Umbilical cord (tissue), 1 donor: ENCODE measurements at regions not wholly inside any gene's neighbourhood (a gene's known extent, or its start where the extent isn't known, plus 50 kb on each side); places are given as distances from the start of the nearest gene placed in this dataset.

Experiments
- DNase-seq: peaks from one replicate; pipeline ENCODE4 v3.0.0-alpha.2; 2015; ENCODE audit warnings: low spot score

DNA sequence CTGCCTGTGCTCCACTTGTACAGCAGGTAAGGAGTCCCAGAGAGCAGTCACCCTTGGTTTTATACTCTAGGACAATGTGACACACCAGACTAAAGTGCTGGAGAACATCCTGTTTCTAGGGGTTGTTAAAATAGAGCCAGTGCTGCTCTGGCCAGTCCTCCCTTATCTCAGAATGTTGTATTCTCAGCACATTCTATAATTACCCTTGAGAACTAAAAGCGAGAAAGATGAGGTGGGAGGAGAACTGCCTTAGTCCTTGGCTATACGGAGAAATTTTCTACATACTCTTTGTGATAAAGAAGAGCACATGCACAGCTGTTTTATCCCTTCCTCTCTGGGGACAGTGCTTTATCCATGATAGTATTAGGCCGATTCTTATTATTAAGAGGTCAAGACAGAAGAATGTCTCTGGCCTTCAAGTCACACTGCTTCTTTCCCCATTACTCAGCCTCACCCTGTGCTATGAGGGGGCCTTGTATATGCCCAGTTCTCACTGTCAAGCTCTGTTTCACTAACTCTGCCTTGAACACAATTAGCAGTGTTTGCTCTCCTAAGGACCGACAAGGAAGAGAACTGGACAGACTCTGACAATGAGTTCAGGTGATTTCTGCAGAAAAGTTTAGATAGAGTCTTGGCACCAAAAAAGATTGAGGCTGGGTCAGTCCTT is 385.8 kb downstream of the TRIB2 start:
- peak; percentile 93 for DNase-seq

DNA sequence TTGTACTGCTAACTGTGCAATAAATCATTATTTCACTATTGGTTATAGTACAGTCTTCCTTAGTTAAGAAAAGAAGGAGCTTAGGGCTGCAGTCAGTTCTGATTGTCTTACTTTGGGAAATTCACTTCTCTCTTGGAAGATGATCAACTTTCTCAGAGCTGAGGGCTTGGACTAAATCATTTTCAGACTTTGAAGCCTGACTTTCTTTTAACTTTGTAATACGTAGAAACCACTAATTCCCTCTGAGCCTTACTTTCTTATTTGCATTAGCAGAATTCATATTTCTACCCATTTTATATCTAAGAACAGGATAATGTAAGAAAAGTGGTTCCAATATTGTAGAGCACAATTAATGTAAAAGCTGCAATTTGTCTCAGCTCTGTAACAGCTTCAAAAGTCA is 386.4 kb downstream of the TRIB2 start:
- DNase-seq, result peak; percentile 92

DNA sequence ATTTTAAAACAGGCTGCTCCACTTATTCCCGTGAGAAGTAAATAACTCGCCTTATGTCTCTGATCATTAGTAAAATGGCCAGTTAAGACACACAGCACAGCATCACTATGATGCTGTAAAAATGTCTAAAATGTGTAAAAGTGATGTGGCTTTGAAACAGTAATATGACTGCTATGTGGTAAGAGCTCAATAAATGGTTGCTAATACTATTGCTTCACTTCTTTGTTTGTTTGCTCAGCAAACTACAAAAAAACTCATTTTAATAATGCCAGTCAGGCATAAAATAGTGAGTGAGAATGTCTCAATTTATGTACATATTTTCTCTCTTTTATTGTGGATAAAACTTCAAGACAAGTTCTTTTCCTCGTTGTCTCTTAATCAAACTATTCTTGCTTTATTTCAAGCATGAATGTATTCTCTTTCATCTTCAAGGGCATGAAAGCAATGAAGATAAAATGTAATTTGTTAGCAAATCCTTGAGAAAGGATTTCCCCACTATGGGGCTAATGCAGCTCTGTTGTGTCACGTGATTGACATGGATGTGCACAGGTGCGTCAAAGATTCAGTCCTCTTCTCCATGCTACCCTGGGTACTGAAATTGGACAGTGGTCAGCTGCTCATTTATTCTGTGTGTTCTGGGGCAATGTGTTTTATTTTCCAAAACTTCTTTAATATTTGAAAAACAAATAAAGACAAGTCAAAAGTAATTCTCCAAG is 387.2 kb downstream of the TRIB2 start:
- DNase-seq, result no peak

DNA sequence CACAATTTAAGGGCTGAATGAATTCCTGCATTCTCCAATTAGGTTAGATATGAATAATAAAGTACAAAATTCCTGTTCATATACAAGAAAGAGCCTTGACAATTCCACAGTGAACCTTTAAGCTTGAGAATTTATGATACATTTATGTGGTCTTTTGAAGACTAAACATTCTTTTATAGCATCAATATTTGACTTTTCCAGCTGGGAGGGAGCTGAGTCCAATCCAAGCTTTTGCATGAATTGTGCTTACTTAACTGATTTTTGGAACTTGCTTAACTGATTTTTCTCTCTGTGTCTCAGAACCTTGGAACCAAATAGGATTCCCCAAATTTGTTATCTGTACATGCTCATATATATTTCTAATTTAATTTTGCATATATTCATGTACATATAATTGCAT is 388.0 kb downstream of the TRIB2 start:
- DNase-seq, result peak; percentile 78

DNA sequence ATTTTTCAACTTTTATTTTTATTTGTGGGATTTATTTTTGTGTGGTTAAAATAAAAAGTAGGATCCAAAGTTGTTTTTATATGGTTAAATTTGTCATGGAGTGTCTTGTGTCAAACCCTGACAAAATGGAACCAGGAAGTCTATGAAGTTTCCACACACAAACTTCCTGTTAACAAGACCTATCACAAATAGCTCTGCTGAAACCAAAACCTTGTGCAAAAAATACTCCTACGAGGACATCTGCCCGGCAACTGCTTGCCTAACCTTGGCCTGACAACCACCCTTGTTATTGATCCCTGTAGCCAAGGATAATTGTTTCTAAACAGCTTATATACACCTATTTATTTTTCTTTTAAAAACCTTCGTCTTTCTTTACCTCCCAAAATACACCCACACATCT is 389.6 kb downstream of the TRIB2 start:
- DNase-seq, result no peak

DNA sequence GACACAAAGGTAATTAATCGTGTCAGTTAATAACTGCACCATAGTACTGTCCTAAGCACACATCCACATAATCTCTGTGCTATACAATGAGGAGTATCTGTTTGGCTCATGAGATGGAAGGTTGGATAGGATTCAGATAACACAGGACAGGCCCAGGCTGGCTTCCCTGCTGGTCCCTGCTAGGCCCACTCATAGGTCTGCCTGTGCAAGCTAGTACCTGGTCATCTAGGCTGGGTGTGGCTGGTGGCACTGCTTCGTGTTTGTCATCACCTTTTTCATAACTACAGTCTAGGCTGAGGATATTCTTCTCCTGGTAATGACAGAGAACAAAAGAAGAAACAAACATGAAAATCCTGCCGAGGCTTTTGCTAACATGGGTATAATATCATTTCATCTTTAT is 392.8 kb downstream of the TRIB2 start:
- no peak for DNase-seq

DNA sequence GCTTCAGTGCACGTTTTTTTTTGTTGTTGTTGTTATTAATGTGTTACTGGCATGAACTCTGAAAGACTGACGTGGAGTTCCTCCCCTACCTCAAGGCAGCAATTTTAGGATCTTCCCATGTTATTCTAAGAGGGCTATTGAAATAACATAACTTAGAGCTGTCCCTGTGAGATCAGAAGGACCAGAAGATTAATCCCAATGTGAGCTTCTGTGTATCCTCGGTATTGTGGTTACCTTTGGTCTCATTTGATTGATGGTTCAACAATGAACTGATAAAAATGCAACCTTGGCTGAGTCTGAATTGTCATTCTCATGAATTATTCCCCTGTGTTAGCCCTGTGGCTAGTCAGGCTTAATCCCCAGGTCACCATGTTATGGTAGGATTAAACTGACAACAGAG is 394.1 kb downstream of the TRIB2 start:
- no peak for DNase-seq

DNA sequence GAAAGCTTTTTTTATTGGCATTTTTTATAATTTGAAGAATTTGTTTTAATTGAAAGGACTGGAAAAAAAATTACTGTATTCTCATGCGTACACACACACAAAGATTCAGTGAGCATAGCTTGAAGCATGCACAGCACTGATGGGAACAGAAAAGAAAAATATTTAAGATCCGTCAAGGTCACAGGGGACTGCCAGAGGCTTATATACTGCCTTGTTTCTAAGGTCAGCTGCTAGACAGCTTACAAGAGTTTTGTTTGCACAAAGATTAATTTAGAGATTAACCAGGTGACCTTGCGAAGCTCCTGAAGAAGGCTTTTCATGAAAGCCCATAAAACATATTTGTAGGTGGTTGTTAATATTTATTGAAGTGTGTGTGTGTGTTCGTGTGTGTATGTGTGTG is 396.3 kb downstream of the TRIB2 start:
- no peak for DNase-seq

DNA sequence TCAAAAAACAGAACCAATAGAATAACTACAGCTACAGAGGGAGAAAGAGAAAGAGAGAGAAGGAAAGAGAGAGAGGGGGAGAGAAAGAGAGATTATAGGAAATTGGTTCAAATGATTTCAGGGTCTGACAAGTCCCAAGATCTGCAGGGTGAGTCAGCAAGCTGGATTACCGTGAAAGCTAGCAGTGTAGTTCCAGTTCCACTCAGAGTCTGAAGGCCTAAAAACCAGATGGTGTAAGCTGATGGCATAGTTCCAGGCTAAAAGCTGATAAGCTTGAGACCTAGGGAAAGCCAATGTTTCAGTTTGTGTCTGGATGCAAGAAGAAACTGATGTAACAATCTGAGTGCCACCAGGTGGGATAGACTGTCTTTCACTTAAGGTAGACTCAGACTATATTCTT is 397.7 kb downstream of the TRIB2 start:
- peak; percentile 95 for DNase-seq

DNA sequence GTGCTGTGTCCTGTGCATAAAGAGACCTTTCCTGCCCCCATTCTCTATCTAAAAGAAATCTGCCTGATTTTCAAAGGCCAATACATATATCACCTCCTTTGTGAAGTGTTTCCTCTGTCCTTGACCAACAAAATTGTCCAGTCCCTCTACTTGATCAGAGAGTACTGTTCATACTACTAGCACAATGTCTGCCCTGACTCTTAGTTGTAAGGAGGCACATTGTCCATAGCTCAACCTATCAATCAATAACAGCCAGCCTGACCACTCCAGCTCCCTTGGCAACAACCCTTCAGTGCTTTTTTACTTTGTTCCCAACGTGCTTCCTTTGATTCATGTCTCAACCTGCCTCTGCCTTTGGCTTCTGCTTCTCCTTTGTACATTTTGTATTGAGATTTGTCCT is 398.9 kb downstream of the TRIB2 start:
- no peak for DNase-seq

DNA sequence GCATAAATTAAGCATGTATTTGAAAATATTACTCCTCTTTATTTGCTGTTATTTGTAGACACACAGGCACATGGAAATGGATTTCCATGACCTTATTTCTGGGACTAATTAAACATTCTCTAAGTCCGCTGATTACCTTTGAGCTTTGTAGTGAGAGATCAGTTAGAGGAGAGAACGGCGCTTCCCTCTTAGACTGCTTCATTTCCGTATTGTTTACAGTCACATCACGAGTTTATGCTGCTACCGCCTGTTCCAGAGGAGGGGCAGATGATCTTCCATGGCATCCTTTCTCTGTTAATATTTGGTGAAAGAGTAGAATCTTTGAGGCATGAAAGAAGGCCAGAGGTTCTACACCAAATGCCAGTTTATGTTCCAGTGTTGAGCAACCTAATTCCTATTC is 404.4 kb downstream of the TRIB2 start:
- no peak for DNase-seq

DNA sequence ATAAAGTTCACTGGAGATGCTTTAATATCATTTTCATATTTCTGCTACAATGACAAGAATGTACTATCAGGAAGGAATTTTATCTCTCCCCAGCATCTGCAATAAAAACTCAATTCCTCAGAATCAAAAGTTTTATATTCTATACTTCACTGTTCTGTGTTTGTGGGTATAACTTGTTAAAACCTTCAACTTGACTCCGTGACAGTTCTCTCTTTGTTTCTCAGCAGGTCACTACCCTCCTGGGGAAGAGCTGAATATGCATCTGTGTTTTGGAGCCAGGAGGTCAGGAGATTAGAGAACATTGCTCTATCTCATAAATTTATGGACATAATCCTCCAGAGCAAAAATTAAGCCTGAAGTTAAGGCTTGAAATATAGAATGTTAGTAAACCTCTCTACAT is 411.4 kb downstream of the TRIB2 start:
- peak; percentile 62 for DNase-seq

DNA sequence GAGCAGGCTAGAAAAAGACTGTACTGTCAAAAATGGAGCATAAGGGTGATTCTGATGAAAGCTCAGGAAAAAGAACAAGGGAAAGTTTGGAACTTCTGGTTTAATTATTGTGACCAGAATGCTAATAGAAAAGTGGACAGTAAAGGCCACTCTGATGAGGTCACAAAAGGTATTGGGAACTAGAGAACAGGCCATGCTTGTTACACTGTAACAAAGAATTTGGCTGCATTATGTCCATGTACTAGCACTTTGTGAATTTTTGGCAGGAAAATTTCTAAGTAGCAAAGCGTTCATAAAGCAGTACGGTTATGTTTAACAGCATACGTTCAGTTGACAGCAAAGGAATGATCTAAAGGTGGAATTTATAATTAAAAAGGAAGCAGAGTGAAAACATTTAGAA is 418.6 kb downstream of the TRIB2 start:
- no peak for DNase-seq

DNA sequence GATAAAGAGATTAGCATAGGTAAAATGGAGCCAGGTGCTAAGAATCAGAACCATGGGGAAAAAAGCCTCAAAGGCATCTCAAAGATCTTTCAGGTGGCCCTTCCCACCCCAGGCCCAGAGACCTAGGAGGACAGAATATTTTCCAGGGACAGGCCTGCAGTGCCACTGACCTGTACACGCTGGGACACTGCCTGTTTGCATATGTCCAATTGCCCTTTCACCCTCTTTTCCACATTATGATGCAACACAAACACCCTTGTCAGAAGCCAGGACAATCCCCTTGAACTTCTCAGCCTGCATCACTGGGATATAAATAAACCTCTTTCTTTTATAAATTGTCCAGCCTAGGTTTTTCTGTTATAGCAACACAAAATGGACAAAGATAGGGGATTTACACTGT is 419.1 kb downstream of the TRIB2 start:
- no peak for DNase-seq

DNA sequence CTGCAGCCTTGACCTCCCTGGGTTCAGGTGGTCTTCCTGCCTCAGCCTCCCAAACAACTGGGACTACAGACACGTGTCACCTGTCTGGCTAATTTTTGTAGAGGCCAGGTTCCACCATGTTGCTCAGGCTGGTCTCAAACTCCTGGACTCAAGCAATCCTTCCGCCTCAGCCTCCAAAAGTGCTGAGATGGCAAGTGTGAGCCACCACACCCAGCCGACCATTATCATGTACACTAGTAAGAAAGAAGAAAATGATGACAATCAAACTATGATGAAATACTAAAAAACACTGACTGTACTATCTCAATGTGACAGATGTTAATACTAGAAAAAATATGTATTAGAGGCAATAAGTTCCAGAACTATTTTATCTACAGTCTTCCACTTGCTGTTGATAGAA is 420.9 kb downstream of the TRIB2 start:
- no peak for DNase-seq

DNA sequence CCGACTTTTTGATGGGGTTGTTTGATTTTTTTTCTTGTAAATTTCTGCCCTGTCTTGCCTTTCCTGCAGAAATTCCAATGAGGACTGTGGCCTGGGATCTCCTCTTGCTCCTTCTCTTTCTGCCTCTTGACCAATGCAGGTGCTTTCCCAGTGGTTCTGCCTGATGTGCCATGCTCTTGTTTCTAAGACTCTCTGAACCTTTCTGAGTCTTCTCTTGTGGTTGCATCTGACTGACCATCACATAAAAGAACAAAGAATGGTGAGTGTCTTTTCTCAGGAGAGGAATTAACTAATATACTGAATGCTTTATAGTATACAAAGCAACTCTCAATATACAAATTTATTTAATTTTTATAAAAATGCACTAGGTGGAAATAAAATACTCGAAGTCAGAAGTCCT is 424.6 kb downstream of the TRIB2 start:
- no peak for DNase-seq

DNA sequence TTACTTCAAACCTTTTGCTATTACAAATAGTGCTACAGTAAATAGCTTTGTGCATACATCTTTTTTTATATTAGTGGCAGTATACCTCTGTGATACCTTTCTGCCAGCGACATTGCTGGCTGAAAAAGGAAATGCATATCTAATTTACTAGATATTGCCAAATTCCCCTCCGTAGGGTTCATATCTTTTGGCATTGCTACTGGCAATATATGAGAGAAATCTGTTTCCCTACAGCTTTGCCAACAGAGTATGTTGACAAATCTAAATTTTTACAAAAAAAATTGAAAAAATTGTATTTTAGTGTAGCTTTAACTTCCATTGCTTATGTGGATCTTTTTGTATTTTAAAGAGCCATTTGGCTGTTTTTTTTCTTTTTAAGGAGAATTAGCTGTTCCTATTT is 426.7 kb downstream of the TRIB2 start:
- no peak for DNase-seq

DNA sequence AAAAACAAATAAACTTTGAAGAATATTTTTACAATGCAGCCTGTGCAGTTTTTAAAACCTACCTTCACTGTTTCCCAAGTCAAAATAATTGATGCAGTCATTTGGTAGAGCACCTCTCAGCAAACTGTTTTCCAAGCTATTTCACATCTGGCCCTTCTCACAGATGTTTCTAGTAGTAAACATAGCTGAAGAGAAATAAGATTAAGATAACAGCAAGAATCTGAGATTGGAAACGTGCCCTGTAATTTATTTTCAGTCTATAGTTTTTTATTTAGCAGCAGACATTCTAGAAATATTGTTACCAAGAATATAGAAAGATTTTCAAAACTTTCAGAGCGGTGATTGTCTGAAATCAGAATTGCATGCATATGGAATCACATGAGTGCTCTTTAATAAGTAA is 440.2 kb downstream of the TRIB2 start:
- peak; percentile 34 for DNase-seq

DNA sequence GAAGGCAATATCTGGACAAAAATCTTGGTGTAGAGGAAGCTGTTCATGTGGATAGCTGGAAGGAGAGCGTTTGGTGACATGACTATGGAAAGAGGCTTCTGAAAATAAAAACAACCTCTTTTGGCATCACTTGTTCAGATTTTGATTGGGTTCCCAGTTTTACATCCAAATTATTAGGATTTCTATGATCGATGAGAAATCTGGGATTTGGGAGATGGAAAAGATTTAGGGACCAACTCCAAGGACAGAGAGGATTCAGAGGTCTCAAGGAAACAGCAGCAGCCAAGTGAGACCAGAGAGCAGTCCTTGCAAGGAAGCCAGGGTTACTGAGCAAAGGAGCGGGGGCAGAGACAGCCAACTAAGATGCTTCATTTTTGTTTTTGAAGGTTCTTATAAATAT is 441.7 kb downstream of the TRIB2 start:
- no peak for DNase-seq

DNA sequence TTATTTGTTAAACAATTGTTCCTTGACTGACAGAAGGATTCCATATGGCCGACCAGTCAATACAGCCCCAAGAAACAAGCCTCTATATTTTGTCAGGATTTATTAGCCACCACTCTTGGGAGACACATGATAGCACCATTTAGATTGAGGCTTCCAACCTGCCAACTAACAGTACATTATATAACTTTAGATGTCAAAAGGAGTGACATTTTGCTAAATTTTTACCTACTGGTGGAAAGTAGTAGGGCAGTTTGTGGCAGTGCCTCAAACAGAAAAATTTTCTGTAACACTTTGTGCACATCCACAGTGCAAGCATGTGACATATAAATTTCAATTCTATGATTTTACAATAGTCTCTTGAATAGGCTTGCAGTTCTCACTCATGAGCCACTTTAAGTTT is 464.0 kb downstream of the TRIB2 start:
- DNase-seq, result no peak

DNA sequence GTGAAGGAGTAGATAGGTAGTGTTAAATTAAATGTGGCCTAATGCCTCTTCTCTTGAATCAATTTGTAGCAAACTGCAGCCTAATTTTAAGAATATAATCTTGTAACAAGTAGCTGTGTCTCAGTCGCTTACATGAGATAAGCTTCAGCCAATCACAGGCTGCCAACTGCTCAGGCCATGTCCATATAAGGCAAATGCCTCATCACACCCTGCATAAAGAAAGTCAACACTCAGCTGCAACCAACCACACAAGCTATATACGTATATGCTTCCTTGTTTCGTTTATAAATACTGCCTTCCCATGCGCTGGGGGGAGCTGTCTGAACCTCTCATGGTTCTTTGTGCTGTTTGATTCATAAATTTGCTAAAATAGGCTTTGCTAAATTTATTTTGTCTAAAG is 476.3 kb downstream of the TRIB2 start:
- DNase-seq, result peak; percentile 9

DNA sequence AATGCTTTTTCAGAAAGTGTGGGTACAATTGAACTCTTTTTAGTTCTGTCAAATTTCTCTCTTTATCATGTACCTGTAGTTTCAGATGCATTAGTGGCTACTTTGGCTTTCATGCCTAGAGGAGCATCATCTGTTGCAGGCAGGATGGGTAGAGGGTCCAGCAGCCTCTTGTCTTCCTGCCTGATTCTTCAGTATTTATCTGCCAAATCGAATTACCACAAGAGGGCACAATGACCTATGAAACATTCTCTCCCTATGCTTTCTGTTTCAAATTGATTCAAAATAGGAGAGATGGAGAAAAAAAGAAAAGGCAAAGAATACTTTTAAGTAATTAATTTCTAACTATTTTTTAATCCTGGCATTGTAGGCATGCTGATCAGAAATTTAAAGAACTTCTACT is 477.2 kb downstream of the TRIB2 start:
- DNase-seq, result peak; percentile 57

DNA sequence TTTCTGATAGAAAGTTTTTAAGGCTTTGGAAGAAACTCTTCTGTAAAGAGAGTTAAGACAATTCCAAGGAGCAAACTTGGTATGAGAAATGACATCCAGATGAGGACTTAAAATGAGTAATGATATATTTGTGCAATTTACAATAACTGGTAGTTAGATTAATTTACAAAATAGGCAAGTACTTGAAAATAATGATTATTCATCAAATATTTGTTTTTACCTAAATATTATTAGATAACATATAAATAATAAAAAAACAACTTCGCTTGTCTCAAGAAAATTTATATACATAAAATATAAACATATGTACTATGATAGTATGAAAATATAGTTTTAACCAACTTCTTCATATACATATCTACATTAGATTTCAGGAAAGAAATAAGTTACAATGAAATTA is 478.5 kb downstream of the TRIB2 start:
- no peak for DNase-seq

DNA sequence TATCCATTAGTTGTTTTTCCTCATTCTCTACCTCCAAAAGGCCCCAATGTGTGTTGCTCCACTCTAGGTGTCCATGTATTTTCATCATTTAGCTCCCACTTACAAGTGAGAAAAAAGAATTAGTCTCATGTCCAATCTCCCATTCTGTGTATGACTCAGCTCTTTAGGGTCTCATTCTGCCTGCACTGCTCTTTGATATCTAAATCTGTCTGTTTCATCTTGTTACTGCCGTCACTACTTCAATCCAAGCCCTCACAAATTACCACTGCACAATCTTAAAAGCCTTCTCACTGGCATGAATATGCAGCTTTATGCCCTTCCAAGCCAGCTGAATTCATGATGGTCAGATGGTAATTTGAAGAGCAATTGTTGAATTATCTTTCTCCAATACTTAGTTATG is 480.5 kb downstream of the TRIB2 start:
- DNase-seq, result no peak
